ENCODE measurements at regions not wholly inside any gene's neighbourhood (a gene's known extent, or its start where the extent isn't known, plus 50 kb on each side); places are given as distances from the start of the nearest gene placed in this dataset.

GRCh38 chr1:98467586-98467985 is 193.9 kb upstream of the SNX7 start:
- no peak overlapping the region for H3K27ac ChIP-seq (replicated peaks)
- no peak for DNase-seq (ENCODE audit: low read depth in 1 of 2, low spot score in 1 of 2)
- no peak for TF ChIP-seq CTCF (IDR thresholded peaks at IDR 0.05; ENCODE audit: insufficient read depth, low read length)
- no peak for TF ChIP-seq POLR2AphosphoS5 (IDR thresholded peaks at IDR 0.05; ENCODE audit: low read depth)
- no peak overlapping the region for H3K4me3 ChIP-seq (replicated peaks; ENCODE audit: insufficient read depth, low read length)
- H3K27me3 ChIP-seq (ENCODE audit: insufficient read depth, poor library complexity, severe bottlenecking) = no peaks in the 10 kb centered on the region

GRCh38 chr1:98467122-98467521 is 194.4 kb upstream of the SNX7 start:
- Histone ChIP-seq H3K27ac (replicated peaks) (no peak overlapping the region), H3K27me3 (ENCODE audit: insufficient read depth, poor library complexity, severe bottlenecking) (no peaks in the 10 kb centered on the region), H3K4me3 (replicated peaks; ENCODE audit: insufficient read depth, low read length) (no peak overlapping the region)
- no peak for DNase-seq (ENCODE audit: low read depth in 1 of 2, low spot score in 1 of 2)
- no peak for TF ChIP-seq GABPA (IDR thresholded peaks at IDR 0.05; ENCODE audit: low read depth)
- no peak for TF ChIP-seq SPI1 (IDR thresholded peaks at IDR 0.05; ENCODE audit: borderline replicate concordance, low read depth)
- no peak for TF ChIP-seq REST (IDR thresholded peaks at IDR 0.05; ENCODE audit: insufficient replicate concordance, low read depth)
- no peak for TF ChIP-seq CTCF (IDR thresholded peaks at IDR 0.05; ENCODE audit: insufficient read depth, low read length)
- TF ChIP-seq POLR2AphosphoS5 (IDR thresholded peaks at IDR 0.05; ENCODE audit: low read depth) = no peak

- Histone ChIP-seq H3K27ac (replicated peaks) (no peak overlapping the region), H3K4me3 (replicated peaks; ENCODE audit: insufficient read depth, low read length) (no peak overlapping the region), H3K27me3 (ENCODE audit: insufficient read depth, poor library complexity, severe bottlenecking) (no peaks in the 10 kb centered on the region)
- no peak for DNase-seq (ENCODE audit: low read depth in 1 of 2, low spot score in 1 of 2)
- TF ChIP-seq REST (IDR thresholded peaks at IDR 0.05; ENCODE audit: insufficient replicate concordance, low read depth) = no peak
- no peak for TF ChIP-seq SPI1 (IDR thresholded peaks at IDR 0.05; ENCODE audit: borderline replicate concordance, low read depth)
- no peak for TF ChIP-seq CTCF (IDR thresholded peaks at IDR 0.05; ENCODE audit: insufficient read depth, low read length)
- no peak for TF ChIP-seq GABPA (IDR thresholded peaks at IDR 0.05; ENCODE audit: low read depth)
- TF ChIP-seq POLR2AphosphoS5 (IDR thresholded peaks at IDR 0.05; ENCODE audit: low read depth) = no peak
Observed at GRCh38 chr1:98461873-98462385, 199.6 kb upstream of the SNX7 start.

GRCh38 chr1:98460136-98460535 is 201.4 kb upstream of the SNX7 start:
- DNase-seq (ENCODE audit: low read depth in 1 of 2, low spot score in 1 of 2) = no peak
- TF ChIP-seq SPI1 (IDR thresholded peaks at IDR 0.05; ENCODE audit: borderline replicate concordance, low read depth) (no peak), POLR2AphosphoS5 (IDR thresholded peaks at IDR 0.05; ENCODE audit: low read depth) (no peak), CTCF (IDR thresholded peaks at IDR 0.05; ENCODE audit: insufficient read depth, low read length) (no peak), REST (IDR thresholded peaks at IDR 0.05; ENCODE audit: insufficient replicate concordance, low read depth) (no peak), GABPA (IDR thresholded peaks at IDR 0.05; ENCODE audit: low read depth) (no peak)
- Histone ChIP-seq H3K4me3 (replicated peaks; ENCODE audit: insufficient read depth, low read length) (no peak overlapping the region), H3K27ac (replicated peaks) (no peak overlapping the region), H3K27me3 (ENCODE audit: insufficient read depth, poor library complexity, severe bottlenecking) (no peaks in the 10 kb centered on the region)
